GM12878 (cell line): ENCODE measurements at regions not wholly inside any gene's neighbourhood (a gene's known extent, or its start where the extent isn't known, plus 50 kb on each side); places are given as distances from the start of the nearest gene placed in this dataset.

ENCODE experiments used
- ATAC-seq: fragments of 200-7000 bp; cut with Tn5 transposase; 3 replicates; pipeline ENCODE4 v1.9.1; 2020; ENCODE audit warnings: mild to moderate bottlenecking, moderate library complexity
- BruUV-seq: library from RNA; stranded (reverse); fragments of 400-500 nt; replicated peaks from 2 replicates; lab custom pipeline; 2021; lab: Mats Ljungman, UMichigan
- CTCF ChIA-PET: fragments of 300-600 bp; sonication (Branson Sonifier 250); formaldehyde crosslinking; extraction: SDS; loops from one replicate; lab custom pipeline; 2021; ENCODE audit warnings: inconsistent platforms; lab: Yijun Ruan, JAX
- POLR2A ChIA-PET: fragments of 350-600 bp; formaldehyde crosslinking; extraction: SDS; loops from one replicate; lab custom pipeline; 2021; ENCODE audit warnings: inconsistent platforms; lab: Charles Lee
- RAD21 ChIA-PET: fragments of 300-600 bp; sonication (Branson Sonifier 250); formaldehyde crosslinking; loops from one replicate; lab custom pipeline; 2023; ENCODE audit warnings: antibody characterized with exemption; ENCODE audit not compliant: unreplicated experiment; lab: Charles Lee
- SMC1A ChIA-PET: fragments of 300-600 bp; sonication (Branson Sonifier 250); formaldehyde crosslinking; loops from one replicate; lab custom pipeline; 2023; ENCODE audit not compliant: unreplicated experiment, uncharacterized antibody; lab: Charles Lee
- DNase-seq: peaks from one replicate; pipeline ENCODE4 v3.0.0-alpha.2; 2011; ENCODE audit warnings: low read depth, low spot score
- FAIRE-seq: peaks from 3 replicates; lab custom pipeline; 2011; peaks lifted over from hg19 to GRCh38; lab: Jason Lieb, UNC
- H2AFZ ChIP-seq: 2 replicates; pipeline ENCODE4 v1.6.0; 2011; ENCODE audit warnings: low read depth, low read length, control low read depth; ENCODE audit not compliant: control insufficient read depth
- H3K27ac ChIP-seq: 2 replicates; pipeline ENCODE4 v1.5.1; 2011; ENCODE audit warnings: control low read depth; ENCODE audit not compliant: control insufficient read depth, insufficient read depth
- H3K27me3 ChIP-seq, 2 experiments: replicated peaks in 1 of 2; 2 replicates each; pipeline versions ENCODE4 v1.6.0 to v1.6.1; 2011; ENCODE audit warnings: low read length in 1 of 2; ENCODE audit not compliant: control insufficient read depth in 2 of 2, insufficient read depth in 2 of 2
- H3K36me3 ChIP-seq, 2 experiments: 2 replicates each; pipeline ENCODE4 v1.5.1; 2011; ENCODE audit warnings: low read length in 1 of 2; ENCODE audit not compliant: control insufficient read depth in 2 of 2, insufficient read depth in 2 of 2
- H3K4me1 ChIP-seq: 2 replicates; pipeline ENCODE4 v1.6.1; 2011; ENCODE audit warnings: mild to moderate bottlenecking, low read length, moderate library complexity, mixed read lengths; ENCODE audit not compliant: control insufficient read depth, insufficient read depth
- H3K4me2 ChIP-seq: 2 replicates; pipeline ENCODE4 v1.6.0; 2011; ENCODE audit warnings: control low read depth; ENCODE audit not compliant: control insufficient read depth, insufficient read depth
- H3K4me3 ChIP-seq: fragments of 200-600 bp; sonication (generic); 2 replicates; pipeline ENCODE4 v1.5.1; 2016
- H3K79me2 ChIP-seq: 2 replicates; pipeline ENCODE4 v1.6.0; 2011; ENCODE audit warnings: low read length; ENCODE audit not compliant: control insufficient read depth, insufficient read depth
- H3K9ac ChIP-seq: 2 replicates; pipeline ENCODE4 v1.8.0; 2011; ENCODE audit warnings: low read length, control low read depth, mixed read lengths; ENCODE audit not compliant: control insufficient read depth, insufficient read depth
- H3K9me3 ChIP-seq: replicated peaks from 3 replicates; pipeline ENCODE4 v1.5.1; 2011; ENCODE audit warnings: mild to moderate bottlenecking, low read length; ENCODE audit not compliant: control insufficient read depth, insufficient read depth
- H4K20me1 ChIP-seq: 2 replicates; pipeline ENCODE4 v1.6.0; 2011; ENCODE audit not compliant: control insufficient read depth, insufficient read depth
- BCL11A ChIP-seq: IDR thresholded peaks from 2 replicates; pipeline ENCODE4 v1.6.1; 2011; ENCODE audit warnings: low read depth, low read length
- GATAD2B ChIP-seq: fragments of 450-650 bp; conservative IDR thresholded peaks from 2 replicates; pipeline ENCODE4 v1.6.1; 2017; ENCODE audit warnings: low read depth, mild to moderate bottlenecking, moderate library complexity
- HDGF ChIP-seq: fragments of 450-650 bp; IDR thresholded peaks from 2 replicates; pipeline ENCODE4 v1.6.1; 2016; ENCODE audit warnings: antibody characterized with exemption
- KLF5 ChIP-seq: fragments of 450-650 bp; IDR thresholded peaks from 2 replicates; pipeline ENCODE4 v1.6.1; 2014; ENCODE audit warnings: mild to moderate bottlenecking; ENCODE audit not compliant: partially characterized antibody
- NFYB ChIP-seq: IDR thresholded peaks from 2 replicates; pipeline ENCODE4 v1.6.1; 2011; ENCODE audit warnings: low read depth, mild to moderate bottlenecking, low read length, improper control_type of control experiment, moderate library complexity; ENCODE audit not compliant: insufficient read depth
- PAX8 ChIP-seq: fragments of 450-650 bp; IDR thresholded peaks from 2 replicates; pipeline ENCODE4 v1.6.1; 2017; ENCODE audit warnings: mild to moderate bottlenecking, moderate library complexity
- PKNOX1 ChIP-seq: fragments of 450-650 bp; IDR thresholded peaks from 2 replicates; pipeline ENCODE4 v1.6.1; 2016; ENCODE audit warnings: mild to moderate bottlenecking
- POLR2A ChIP-seq: IDR thresholded peaks from 2 replicates; pipeline ENCODE4 v1.6.1; 2011; ENCODE audit warnings: low read depth, mild to moderate bottlenecking, low read length
- RELA ChIP-seq: fragments of 450-650 bp; IDR thresholded peaks from 2 replicates; pipeline ENCODE4 v1.8.0; 2014; ENCODE audit warnings: borderline replicate concordance; ENCODE audit not compliant: partially characterized antibody
- SIN3A ChIP-seq: IDR thresholded peaks from 2 replicates; pipeline ENCODE4 v1.6.1; 2012; ENCODE audit warnings: low read depth, low read length, improper control_type of control experiment
- SIX5 ChIP-seq: IDR thresholded peaks from 2 replicates; pipeline ENCODE4 v1.6.1; 2011; ENCODE audit warnings: mild to moderate bottlenecking, low read depth, low read length, moderate library complexity; ENCODE audit not compliant: severe bottlenecking
- SMAD1 ChIP-seq: fragments of 450-650 bp; IDR thresholded peaks from 2 replicates; pipeline ENCODE4 v1.6.1; 2018; ENCODE audit warnings: mild to moderate bottlenecking, low read depth; ENCODE audit not compliant: partially characterized antibody
- SMARCA5 ChIP-seq: fragments of 450-650 bp; IDR thresholded peaks from 2 replicates; pipeline ENCODE4 v1.6.1; 2017; ENCODE audit warnings: mild to moderate bottlenecking
- SMC3 ChIP-seq: IDR thresholded peaks from 2 replicates; pipeline ENCODE4 v1.6.1; 2011; ENCODE audit warnings: low read length, improper control_type of control experiment, borderline replicate concordance
- SRF ChIP-seq, 2 experiments: IDR thresholded peaks; 2 replicates each; pipeline ENCODE4 v1.6.1; 2011; ENCODE audit warnings: low read depth in 2 of 2, low read length in 2 of 2, mild to moderate bottlenecking in 1 of 2, moderate library complexity in 1 of 2
- ZNF207 ChIP-seq: fragments of 450-650 bp; IDR thresholded peaks from 2 replicates; pipeline ENCODE4 v1.6.1; 2014; ENCODE audit warnings: antibody characterized with exemption, mild to moderate bottlenecking, borderline replicate concordance
- ZNF217 ChIP-seq: fragments of 450-650 bp; IDR thresholded peaks from 2 replicates; pipeline ENCODE4 v1.6.1; 2017; ENCODE audit warnings: antibody characterized with exemption, mild to moderate bottlenecking
- WGBS: methylation state at CpG from one replicate; pipeline ENCODE4 v1.1.6; 2016; ENCODE audit warnings: low lambda C conversion rate; ENCODE audit not compliant: insufficient replicate concordance, insufficient coverage; ENCODE audit errors: missing lambda C conversion rate; 5-methylcytosine and 5-hydroxymethylcytosine counted together
- in situ Hi-C: fragments of 300-500 bp; cut with MboI; formaldehyde crosslinking; loops from 9 replicates; pipeline ENCODE4 v1.14.3; 2018; ENCODE audit warnings: mixed read lengths
- intact Hi-C: fragments of 100-400 bp; cut with micrococcal nuclease; formaldehyde crosslinking; loops from one replicate; pipeline ENCODE4 v1.14.2; 2022; ENCODE audit not compliant: unreplicated experiment
- TF ChIP-seq, protein P1 (sequence below): fragments of 450-650 bp; IDR thresholded peaks from 2 replicates; pipeline ENCODE4 v1.6.1; 2016; ENCODE audit warnings: mild to moderate bottlenecking
- TF ChIP-seq, protein P2 (sequence below): IDR thresholded peaks from 2 replicates; pipeline ENCODE4 v1.6.1; 2012; ENCODE audit warnings: low read depth, low read length, improper control_type of control experiment

- BruUV-seq: no TSS peak
- ATAC-seq (no peak), FAIRE-seq (no peak), DNase-seq (no peak)
- no peak for TF ChIP-seq SIN3A
- no peak for TF ChIP-seq SMAD1
- no peak for TF ChIP-seq SRF (IDR thresholded peaks at IDR 0.05; ENCODE audit: low read depth in 2 of 2, low read length in 2 of 2)
- TF ChIP-seq PKNOX1: no peak
- TF ChIP-seq SMARCA5: no peak
- no peak for TF ChIP-seq BCL11A
- TF ChIP-seq HDGF: no peak
- TF ChIP-seq PAX8: no peak
- ChIA-PET SMC1A (no interaction called here), RAD21 (no interaction called here), POLR2A (no interaction called here), CTCF (no interaction called here)
- no peak overlapping the region for H3K27ac ChIP-seq
- no peaks in the 10 kb centered on the region for H3K9me3 ChIP-seq
- H3K36me3 ChIP-seq: no peaks in the 10 kb centered on the region
- H3K9ac ChIP-seq: no peak overlapping the region
- in situ Hi-C loops: no loop called here
- no peaks in the 10 kb centered on the region for H3K27me3 ChIP-seq
- no peaks in the 10 kb centered on the region for H4K20me1 ChIP-seq
- no peak overlapping the region for H2AFZ ChIP-seq
- no peaks in the 10 kb centered on the region for H3K4me1 ChIP-seq
- H3K79me2 ChIP-seq: no peaks in the 10 kb centered on the region
- H3K4me2 ChIP-seq: no peak overlapping the region
- H3K4me3 ChIP-seq: no peak overlapping the region
- intact Hi-C loops: no loop called here
Observed at GRCh38 chr3:191961529-191961928, 500.6 kb downstream of the PYDC2 start.

- Histone ChIP-seq H3K9ac (no peak overlapping the region), H2AFZ (no peak overlapping the region), H3K27me3 (no peaks in the 10 kb centered on the region), H3K4me2 (no peak overlapping the region), H3K4me1 (no peaks in the 10 kb centered on the region), H3K4me3 (no peak overlapping the region), H3K36me3 (no peaks in the 10 kb centered on the region), H3K79me2 (no peaks in the 10 kb centered on the region), H4K20me1 (no peaks in the 10 kb centered on the region), H3K9me3 (no peaks in the 10 kb centered on the region), H3K27ac (no peak overlapping the region)
- no TSS peak for BruUV-seq
- POLR2A ChIA-PET: no interaction called here
- in situ Hi-C loops (no loop called here), intact Hi-C loops (no loop called here)
- RAD21 ChIA-PET: interaction anchor here (0.5 kb wide), 1 partner anchor 480 kb away, joined by 3 read pairs; no protein-coding TSS in a partner anchor
- FAIRE-seq (no peak), DNase-seq (no peak), ATAC-seq (no peak)
- SMC1A ChIA-PET: interaction anchor here (1.4 kb wide), 1 partner anchor 16 kb away, joined by 3 read pairs; no protein-coding TSS in a partner anchor
- WGBS: 0% methylated on average over 1 of the region's 1 CpG
- CTCF ChIA-PET: no interaction called here
- no peak for TF ChIP-seq ZNF217
- no peak for TF ChIP-seq RELA
- no peak for TF ChIP-seq SIX5
- TF ChIP-seq SMC3: no peak
- no peak for TF ChIP-seq GATAD2B
- no peak for TF ChIP-seq KLF5
- TF ChIP-seq ZNF207: no peak
- no peak for TF ChIP-seq NFYB
- no peak for TF ChIP-seq POLR2A
- TF ChIP-seq, protein P1, sequence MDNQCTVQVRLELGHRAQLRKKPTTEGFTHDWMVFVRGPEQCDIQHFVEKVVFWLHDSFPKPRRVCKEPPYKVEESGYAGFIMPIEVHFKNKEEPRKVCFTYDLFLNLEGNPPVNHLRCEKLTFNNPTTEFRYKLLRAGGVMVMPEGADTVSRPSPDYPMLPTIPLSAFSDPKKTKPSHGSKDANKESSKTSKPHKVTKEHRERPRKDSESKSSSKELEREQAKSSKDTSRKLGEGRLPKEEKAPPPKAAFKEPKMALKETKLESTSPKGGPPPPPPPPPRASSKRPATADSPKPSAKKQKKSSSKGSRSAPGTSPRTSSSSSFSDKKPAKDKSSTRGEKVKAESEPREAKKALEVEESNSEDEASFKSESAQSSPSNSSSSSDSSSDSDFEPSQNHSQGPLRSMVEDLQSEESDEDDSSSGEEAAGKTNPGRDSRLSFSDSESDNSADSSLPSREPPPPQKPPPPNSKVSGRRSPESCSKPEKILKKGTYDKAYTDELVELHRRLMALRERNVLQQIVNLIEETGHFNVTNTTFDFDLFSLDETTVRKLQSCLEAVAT: no peak
- TF ChIP-seq, protein P2, sequence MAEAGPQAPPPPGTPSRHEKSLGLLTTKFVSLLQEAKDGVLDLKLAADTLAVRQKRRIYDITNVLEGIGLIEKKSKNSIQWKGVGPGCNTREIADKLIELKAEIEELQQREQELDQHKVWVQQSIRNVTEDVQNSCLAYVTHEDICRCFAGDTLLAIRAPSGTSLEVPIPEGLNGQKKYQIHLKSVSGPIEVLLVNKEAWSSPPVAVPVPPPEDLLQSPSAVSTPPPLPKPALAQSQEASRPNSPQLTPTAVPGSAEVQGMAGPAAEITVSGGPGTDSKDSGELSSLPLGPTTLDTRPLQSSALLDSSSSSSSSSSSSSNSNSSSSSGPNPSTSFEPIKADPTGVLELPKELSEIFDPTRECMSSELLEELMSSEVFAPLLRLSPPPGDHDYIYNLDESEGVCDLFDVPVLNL: no peak
Observed at GRCh38 chr3:191962324-191962723, 501.4 kb downstream of the PYDC2 start.
